Eye (tissue), 1 donor: ENCODE measurements at regions not wholly inside any gene's neighbourhood (a gene's known extent, or its start where the extent isn't known, plus 50 kb on each side); places are given as distances from the start of the nearest gene placed in this dataset.
"Not testable (repeated sequence)": the region's sequence is repeated elsewhere in the genome, so short reads cannot be mapped to it uniquely, and the experiment has no call there.

Source experiments
- DNase-seq: peaks from one replicate; pipeline ENCODE4 v3.0.0-alpha.2; 2015

GRCh38 chr7:150110882-150111281 is 212.3 kb upstream of the LRRC61 start:
- DNase-seq: not testable (repeated sequence)

- peak; percentile 29 for DNase-seq
These were observed 211.6 kb upstream of the LRRC61 start for GRCh38 chr7:150111373-150112139.

GRCh38 chr7:150113301-150113700 is 209.9 kb upstream of the LRRC61 start:
- DNase-seq: not testable (repeated sequence)

GRCh38 chr7:150114591-150114990 is 208.6 kb upstream of the LRRC61 start:
- not testable (repeated sequence) for DNase-seq

- DNase-seq: not testable (repeated sequence)
These were observed 203.2 kb upstream of the LRRC61 start for GRCh38 chr7:150119966-150120365.

- DNase-seq: peak; percentile 44
These were observed 197.3 kb upstream of the LRRC61 start for GRCh38 chr7:150125831-150126230.

GRCh38 chr7:150134451-150134850 is 188.7 kb upstream of the LRRC61 start:
- DNase-seq: not testable (repeated sequence)

GRCh38 chr7:150135620-150136190 is 187.4 kb upstream of the LRRC61 start:
- not testable (repeated sequence) for DNase-seq

- DNase-seq: not testable (repeated sequence)
These were observed 183.3 kb upstream of the LRRC61 start for GRCh38 chr7:150139840-150140239.

GRCh38 chr7:150141525-150142345 is 181.4 kb upstream of the LRRC61 start:
- not testable (repeated sequence) for DNase-seq

- DNase-seq: not testable (repeated sequence)
These were observed 177.0 kb upstream of the LRRC61 start for GRCh38 chr7:150146124-150146523.

GRCh38 chr7:150147524-150147923 is 175.6 kb upstream of the LRRC61 start:
- DNase-seq: not testable (repeated sequence)

- not testable (repeated sequence) for DNase-seq
These were observed 167.1 kb upstream of the LRRC61 start for GRCh38 chr7:150156015-150156414.

GRCh38 chr7:150158696-150159095 is 164.5 kb upstream of the LRRC61 start:
- DNase-seq: not testable (repeated sequence)

- not testable (repeated sequence) for DNase-seq
These were observed 153.6 kb upstream of the LRRC61 start for GRCh38 chr7:150169515-150169914.

- DNase-seq: not testable (repeated sequence)
These were observed 153.1 kb upstream of the LRRC61 start for GRCh38 chr7:150169943-150170490.

GRCh38 chr7:150183602-150184001 is 139.6 kb upstream of the LRRC61 start:
- DNase-seq: not testable (repeated sequence)

- DNase-seq: not testable (repeated sequence)
These were observed 133.2 kb upstream of the LRRC61 start for GRCh38 chr7:150189963-150190362.

GRCh38 chr7:150192541-150192940 is 130.6 kb upstream of the LRRC61 start:
- DNase-seq: not testable (repeated sequence)

- DNase-seq: not testable (repeated sequence)
These were observed 129.3 kb upstream of the LRRC61 start for GRCh38 chr7:150193866-150194265.
